ENCODE measurements at regions not wholly inside any gene's neighbourhood (a gene's known extent, or its start where the extent isn't known, plus 50 kb on each side); places are given as distances from the start of the nearest gene placed in this dataset.
"Not testable (repeated sequence)": the region's sequence is repeated elsewhere in the genome, so short reads cannot be mapped to it uniquely, and the experiment has no call there.

GRCh38 chr3:36095238-36095637 is 285.1 kb upstream of the STAC start:
- DNase-seq: no peak

GRCh38 chr3:36097209-36097608 is 283.1 kb upstream of the STAC start:
- no peak for DNase-seq

GRCh38 chr3:36114353-36114752 is 266.0 kb upstream of the STAC start:
- no peak for DNase-seq

- DNase-seq: no peak
Measured at GRCh38 chr3:36124118-36124796, 256.0 kb upstream of the STAC start.

- no peak for DNase-seq
Measured at GRCh38 chr3:36132214-36132613, 248.1 kb upstream of the STAC start.

- no peak for DNase-seq
Measured at GRCh38 chr3:36135863-36136262, 244.4 kb upstream of the STAC start.

- no peak for DNase-seq
Measured at GRCh38 chr3:36142746-36143145, 237.6 kb upstream of the STAC start.

GRCh38 chr3:36146404-36146803 is 233.9 kb upstream of the STAC start:
- no peak for DNase-seq

- no peak for DNase-seq
Measured at GRCh38 chr3:36147934-36148558, 232.3 kb upstream of the STAC start.

GRCh38 chr3:36149447-36149865 is 230.8 kb upstream of the STAC start:
- no peak for DNase-seq

- DNase-seq: no peak
Measured at GRCh38 chr3:36155515-36155914, 224.8 kb upstream of the STAC start.

- no peak for DNase-seq
Measured at GRCh38 chr3:36164400-36164799, 215.9 kb upstream of the STAC start.

GRCh38 chr3:36165509-36166290 is 214.6 kb upstream of the STAC start:
- DNase-seq: no peak

- no peak for DNase-seq
Measured at GRCh38 chr3:36166477-36166876, 213.8 kb upstream of the STAC start.

- no peak for DNase-seq
Measured at GRCh38 chr3:36172699-36173098, 207.6 kb upstream of the STAC start.

GRCh38 chr3:36175113-36175812 is 205.0 kb upstream of the STAC start:
- DNase-seq: no peak

- no peak for DNase-seq
Measured at GRCh38 chr3:36175916-36176461, 204.3 kb upstream of the STAC start.

- DNase-seq: no peak
Measured at GRCh38 chr3:36178018-36178417, 202.3 kb upstream of the STAC start.

- DNase-seq: no peak
Measured at GRCh38 chr3:36182024-36182423, 198.3 kb upstream of the STAC start.

- not testable (repeated sequence) for DNase-seq
Measured at GRCh38 chr3:36187197-36187596, 193.1 kb upstream of the STAC start.

- DNase-seq: no peak
Measured at GRCh38 chr3:36192901-36193300, 187.4 kb upstream of the STAC start.

GRCh38 chr3:36193448-36193847 is 186.9 kb upstream of the STAC start:
- no peak for DNase-seq

GRCh38 chr3:36196058-36196457 is 184.2 kb upstream of the STAC start:
- DNase-seq: no peak
